ENCODE measurements at regions not wholly inside any gene's neighbourhood (a gene's known extent, or its start where the extent isn't known, plus 50 kb on each side); places are given as distances from the start of the nearest gene placed in this dataset.

DNA sequence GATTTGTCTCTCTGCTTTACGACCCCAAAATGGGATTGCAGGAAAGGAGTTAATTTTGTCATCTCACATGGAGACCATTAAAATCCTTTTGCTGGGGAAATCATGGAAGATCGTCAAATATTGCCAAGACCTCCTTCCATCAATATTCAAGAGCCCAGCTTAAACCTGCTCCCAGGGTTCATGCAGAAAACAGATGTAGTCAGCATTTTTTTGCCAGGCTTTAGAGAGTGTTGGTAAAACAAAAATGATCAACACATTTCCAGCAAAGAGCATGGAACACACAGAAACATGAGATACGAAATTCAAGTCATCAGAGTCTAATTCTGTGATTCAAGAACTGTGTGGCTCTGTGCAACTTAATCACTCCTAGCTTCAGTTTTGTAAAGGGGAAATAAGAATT is 118.0 kb upstream of the ATP10A start:
- Histone ChIP-seq H3K27me3 (ENCODE audit: insufficient read depth, low read depth) (no peaks in the 10 kb centered on the region), H3K27ac (no peak overlapping the region), H4K20me1 (ENCODE audit: insufficient read depth) (no peaks in the 10 kb centered on the region), H3K36me3 (ENCODE audit: insufficient read depth) (no peaks in the 10 kb centered on the region), H3K4me2 (no peak overlapping the region), H3K4me1 (ENCODE audit: low read depth, poor library complexity, severe bottlenecking) (no peaks in the 10 kb centered on the region), H2AFZ (ENCODE audit: low read depth) (no peak overlapping the region), H3K79me2 (ENCODE audit: insufficient read depth, low read depth) (no peaks in the 10 kb centered on the region), H3K9ac (no peak overlapping the region), H3K4me3 (IDR thresholded peaks at IDR 0.05; ENCODE audit: insufficient read depth, low read depth, low read length) (no peak overlapping the region)
- TF ChIP-seq, protein P1, sequence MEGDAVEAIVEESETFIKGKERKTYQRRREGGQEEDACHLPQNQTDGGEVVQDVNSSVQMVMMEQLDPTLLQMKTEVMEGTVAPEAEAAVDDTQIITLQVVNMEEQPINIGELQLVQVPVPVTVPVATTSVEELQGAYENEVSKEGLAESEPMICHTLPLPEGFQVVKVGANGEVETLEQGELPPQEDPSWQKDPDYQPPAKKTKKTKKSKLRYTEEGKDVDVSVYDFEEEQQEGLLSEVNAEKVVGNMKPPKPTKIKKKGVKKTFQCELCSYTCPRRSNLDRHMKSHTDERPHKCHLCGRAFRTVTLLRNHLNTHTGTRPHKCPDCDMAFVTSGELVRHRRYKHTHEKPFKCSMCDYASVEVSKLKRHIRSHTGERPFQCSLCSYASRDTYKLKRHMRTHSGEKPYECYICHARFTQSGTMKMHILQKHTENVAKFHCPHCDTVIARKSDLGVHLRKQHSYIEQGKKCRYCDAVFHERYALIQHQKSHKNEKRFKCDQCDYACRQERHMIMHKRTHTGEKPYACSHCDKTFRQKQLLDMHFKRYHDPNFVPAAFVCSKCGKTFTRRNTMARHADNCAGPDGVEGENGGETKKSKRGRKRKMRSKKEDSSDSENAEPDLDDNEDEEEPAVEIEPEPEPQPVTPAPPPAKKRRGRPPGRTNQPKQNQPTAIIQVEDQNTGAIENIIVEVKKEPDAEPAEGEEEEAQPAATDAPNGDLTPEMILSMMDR (conservative IDR thresholded peaks at IDR 0.05; ENCODE audit: low read depth, low read length): no peak

DNA sequence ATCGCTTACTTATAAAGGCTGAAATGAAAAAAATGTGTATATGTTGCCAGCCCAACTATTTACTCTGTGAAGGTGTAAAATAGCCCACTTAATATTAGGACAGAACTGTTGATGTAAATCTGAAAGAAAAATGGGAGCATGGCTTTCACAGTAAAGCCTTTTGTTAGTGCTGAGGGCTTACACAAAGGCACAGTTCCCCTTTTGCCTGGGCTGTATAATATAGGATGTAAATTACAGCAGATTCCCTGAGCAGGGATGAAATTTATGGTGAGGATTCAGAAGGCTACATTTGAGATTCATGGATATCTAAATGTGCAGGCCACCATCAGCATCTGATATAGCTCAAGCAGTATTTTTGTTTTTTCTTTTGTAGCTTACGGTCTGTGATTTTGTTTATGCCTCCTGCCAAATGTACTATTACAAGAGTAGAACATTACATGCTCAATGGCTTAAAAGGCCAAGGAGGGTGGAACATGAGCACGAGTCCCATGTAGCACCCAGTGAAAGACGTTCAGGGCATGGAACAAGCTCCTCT is 109.1 kb upstream of the ATP10A start:
- H3K9ac ChIP-seq: no peak overlapping the region
- H3K27ac ChIP-seq: no peak overlapping the region
- H3K27me3 ChIP-seq (ENCODE audit: insufficient read depth, low read depth): no peaks in the 10 kb centered on the region
- H3K36me3 ChIP-seq (ENCODE audit: insufficient read depth): no peaks in the 10 kb centered on the region
- H3K79me2 ChIP-seq (ENCODE audit: insufficient read depth, low read depth): no peaks in the 10 kb centered on the region
- no peak overlapping the region for H3K4me3 ChIP-seq (IDR thresholded peaks at IDR 0.05; ENCODE audit: insufficient read depth, low read depth, low read length)
- no peak overlapping the region for H2AFZ ChIP-seq (ENCODE audit: low read depth)
- TF ChIP-seq, protein P1 (conservative IDR thresholded peaks at IDR 0.05; ENCODE audit: low read depth, low read length): no peak
- no peak overlapping the region for H3K4me2 ChIP-seq
- H4K20me1 ChIP-seq (ENCODE audit: insufficient read depth): no peaks in the 10 kb centered on the region
- H3K4me1 ChIP-seq (ENCODE audit: low read depth, poor library complexity, severe bottlenecking): no peaks in the 10 kb centered on the region

DNA sequence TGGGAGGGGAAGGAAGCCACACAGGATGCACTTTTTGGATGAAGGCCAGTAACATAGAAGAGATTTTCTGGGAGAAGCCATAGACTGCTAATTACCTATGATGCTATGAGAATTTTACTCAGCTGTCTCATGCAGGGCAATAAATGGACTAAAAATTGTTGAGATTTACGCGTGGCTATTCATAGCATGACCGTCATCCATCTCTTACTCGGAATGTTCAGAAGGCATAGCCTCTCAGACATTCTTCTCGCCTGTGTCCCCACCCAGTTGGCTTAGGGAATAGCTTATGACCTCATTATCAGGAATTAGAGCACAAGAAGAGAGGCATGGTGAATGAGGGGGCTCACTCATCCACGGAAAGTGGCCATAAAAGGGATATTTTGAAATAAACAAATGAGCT is 107.9 kb upstream of the ATP10A start:
- no peaks in the 10 kb centered on the region for H4K20me1 ChIP-seq (ENCODE audit: insufficient read depth)
- H3K27ac ChIP-seq: no peak overlapping the region
- H3K4me3 ChIP-seq (IDR thresholded peaks at IDR 0.05; ENCODE audit: insufficient read depth, low read depth, low read length): no peak overlapping the region
- no peaks in the 10 kb centered on the region for H3K36me3 ChIP-seq (ENCODE audit: insufficient read depth)
- H3K79me2 ChIP-seq (ENCODE audit: insufficient read depth, low read depth): no peaks in the 10 kb centered on the region
- H3K9ac ChIP-seq: no peak overlapping the region
- no peaks in the 10 kb centered on the region for H3K27me3 ChIP-seq (ENCODE audit: insufficient read depth, low read depth)
- TF ChIP-seq, protein P1 (conservative IDR thresholded peaks at IDR 0.05; ENCODE audit: low read depth, low read length): no peak
- no peaks in the 10 kb centered on the region for H3K4me1 ChIP-seq (ENCODE audit: low read depth, poor library complexity, severe bottlenecking)
- no peak overlapping the region for H3K4me2 ChIP-seq
- no peak overlapping the region for H2AFZ ChIP-seq (ENCODE audit: low read depth)

DNA sequence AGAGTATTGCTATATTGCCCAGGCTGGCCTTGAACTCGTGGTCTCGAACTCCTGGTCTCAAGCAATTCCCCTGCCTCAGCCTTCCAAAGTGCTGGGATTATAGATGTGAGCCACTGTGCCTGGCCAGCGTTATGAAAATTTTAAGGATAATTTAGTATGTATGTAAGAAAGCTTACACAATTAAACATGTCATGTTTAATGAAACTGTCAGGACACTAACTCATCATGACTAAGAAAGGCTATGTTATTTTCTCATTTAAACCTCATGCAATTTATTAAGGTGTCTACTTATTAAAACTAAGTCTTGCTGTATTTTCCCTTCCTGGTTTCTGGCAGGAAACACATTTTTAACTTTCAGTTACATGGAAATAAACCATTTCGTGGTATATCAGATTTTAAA is 106.8 kb upstream of the ATP10A start:
- no peaks in the 10 kb centered on the region for H3K4me1 ChIP-seq (ENCODE audit: low read depth, poor library complexity, severe bottlenecking)
- no peaks in the 10 kb centered on the region for H4K20me1 ChIP-seq (ENCODE audit: insufficient read depth)
- H3K36me3 ChIP-seq (ENCODE audit: insufficient read depth): no peaks in the 10 kb centered on the region
- H2AFZ ChIP-seq (ENCODE audit: low read depth): no peak overlapping the region
- TF ChIP-seq, protein P1 (conservative IDR thresholded peaks at IDR 0.05; ENCODE audit: low read depth, low read length): no peak
- no peaks in the 10 kb centered on the region for H3K79me2 ChIP-seq (ENCODE audit: insufficient read depth, low read depth)
- H3K9ac ChIP-seq: no peak overlapping the region
- H3K27ac ChIP-seq: no peak overlapping the region
- H3K4me3 ChIP-seq (IDR thresholded peaks at IDR 0.05; ENCODE audit: insufficient read depth, low read depth, low read length): no peak overlapping the region
- no peaks in the 10 kb centered on the region for H3K27me3 ChIP-seq (ENCODE audit: insufficient read depth, low read depth)
- H3K4me2 ChIP-seq: no peak overlapping the region
